OCI-LY1 (cell line): ENCODE measurements at regions not wholly inside any gene's neighbourhood (a gene's known extent, or its start where the extent isn't known, plus 50 kb on each side); places are given as distances from the start of the nearest gene placed in this dataset.

Experiments
- H2AFZ ChIP-seq: fragments of 200-600 bp; sonication (generic), shearing (Covaris generic); 2 replicates; pipeline ENCODE4 v1.6.0; 2014; ENCODE audit warnings: antibody characterized with exemption, mild to moderate bottlenecking, low read length
- H3F3A ChIP-seq: fragments of 200-600 bp; sonication (generic), shearing (Covaris generic); 2 replicates; pipeline ENCODE4 v1.6.0; 2014; ENCODE audit warnings: mild to moderate bottlenecking, antibody characterized with exemption, low read length, moderate library complexity; ENCODE audit not compliant: insufficient read depth
- H3K27ac ChIP-seq: fragments of 200-600 bp; sonication (generic); 2 replicates; pipeline ENCODE4 v1.5.1; 2014; ENCODE audit warnings: low read length, mixed run types, mild to moderate bottlenecking, low read depth; ENCODE audit not compliant: poor library complexity, severe bottlenecking
- H3K27me3 ChIP-seq: fragments of 200-600 bp; sonication (generic); 2 replicates; pipeline ENCODE4 v1.6.0; 2014; ENCODE audit warnings: antibody characterized with exemption, mild to moderate bottlenecking, low read length, moderate library complexity; ENCODE audit not compliant: insufficient read depth
- H3K36me3 ChIP-seq: fragments of 200-600 bp; sonication (generic); 2 replicates; pipeline ENCODE4 v1.6.1; 2014; ENCODE audit warnings: mild to moderate bottlenecking, antibody characterized with exemption, low read length, moderate library complexity, mixed read lengths; ENCODE audit not compliant: insufficient read depth
- H3K4me1 ChIP-seq: fragments of 200-600 bp; sonication (generic); 2 replicates; pipeline ENCODE4 v1.5.1; 2014; ENCODE audit warnings: mild to moderate bottlenecking, low read length, moderate library complexity; ENCODE audit not compliant: insufficient read depth, severe bottlenecking
- H3K4me2 ChIP-seq: fragments of 200-600 bp; sonication (generic), shearing (Covaris generic); 2 replicates; pipeline ENCODE4 v1.6.1; 2014; ENCODE audit warnings: low read length
- H3K4me3 ChIP-seq: fragments of 200-600 bp; sonication (generic); 2 replicates; pipeline ENCODE4 v1.5.1; 2014; ENCODE audit warnings: low read length, low read depth, mild to moderate bottlenecking, mixed read lengths; ENCODE audit not compliant: poor library complexity, severe bottlenecking
- H3K79me2 ChIP-seq: fragments of 200-600 bp; shearing (Covaris generic); 2 replicates; pipeline ENCODE4 v1.6.1; 2016; ENCODE audit warnings: mixed run types, low read length, mixed read lengths; ENCODE audit not compliant: insufficient read depth
- H3K9ac ChIP-seq: fragments of 200-600 bp; sonication (generic), shearing (Covaris generic); 2 replicates; pipeline ENCODE4 v1.6.1; 2014; ENCODE audit warnings: mild to moderate bottlenecking, low read length, mixed read lengths
- H3K9me2 ChIP-seq: fragments of 200-600 bp; sonication (generic), shearing (Covaris generic); 2 replicates; pipeline ENCODE4 v1.6.1; 2014; ENCODE audit warnings: low read depth, mild to moderate bottlenecking, low read length, mixed read lengths
- H3K9me3 ChIP-seq: fragments of 200-600 bp; shearing (Covaris generic); 2 replicates; pipeline ENCODE4 v1.6.1; 2014; ENCODE audit warnings: low read length, mixed read lengths
- H4K20me1 ChIP-seq: fragments of 200-600 bp; sonication (generic), shearing (Covaris generic); 2 replicates; pipeline ENCODE4 v1.6.0; 2016; ENCODE audit warnings: mild to moderate bottlenecking, low read length; ENCODE audit not compliant: insufficient read depth
- EZH2 ChIP-seq: fragments of 200-600 bp; sonication (generic), shearing (Covaris generic); IDR thresholded peaks from 2 replicates; pipeline ENCODE4 v1.8.0; 2017; ENCODE audit warnings: borderline replicate concordance, mixed run types, mild to moderate bottlenecking, antibody characterized with exemption, low read length, moderate library complexity, mixed read lengths
- TF ChIP-seq, protein P1 (sequence below): fragments of 200-600 bp; sonication (generic), shearing (Covaris generic); IDR thresholded peaks from 2 replicates; pipeline ENCODE4 v1.5.1; 2017; ENCODE audit warnings: mild to moderate bottlenecking, antibody characterized with exemption, low read length, moderate library complexity, mixed read lengths

- H3K36me3 ChIP-seq: no peaks in the 10 kb centered on the region
- no peaks in the 10 kb centered on the region for H3K79me2 ChIP-seq
These were observed 1204.5 kb upstream of the ZEB2 start for GRCh38 chr2:145724311-145724898.

DNA sequence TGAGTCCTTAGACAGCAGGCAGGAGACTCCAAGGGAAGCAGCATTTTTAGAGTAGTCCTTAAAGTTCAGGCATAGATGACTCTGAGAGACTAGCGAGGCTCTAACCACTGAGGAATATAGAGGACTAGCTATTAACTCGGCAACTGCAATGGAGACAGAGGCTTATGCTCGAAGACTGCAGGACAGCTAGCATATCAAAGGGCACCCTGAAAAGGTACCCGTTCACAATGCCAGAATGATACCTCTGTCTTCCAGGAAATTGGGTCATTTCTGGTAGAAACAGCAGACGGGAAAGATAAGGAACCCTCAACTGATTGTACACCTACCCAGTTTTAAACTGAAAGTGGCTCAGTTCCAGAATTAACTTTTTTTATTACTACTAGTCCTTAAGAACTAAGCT, 1204.0 kb upstream of the ZEB2 start:
- H3K4me2 ChIP-seq: peak overlapping the region; percentile 43
- no peak overlapping the region for H3K4me3 ChIP-seq

More at GRCh38 chr2:145724311-145724898, 1204.5 kb upstream of the ZEB2 start:
- Histone ChIP-seq H3K27me3 (no peaks in the 10 kb centered on the region), H3K9me3 (no peaks in the 10 kb centered on the region), H3K9me2 (no peaks in the 10 kb centered on the region), H3K27ac (no peak overlapping the region), H3F3A (no peaks in the 10 kb centered on the region), H2AFZ (peak overlapping the region; percentile 48), H3K4me1 (peaks cover 13% of the 10 kb centered on the region), H3K4me2 (peak overlapping the region; percentile 43), H3K4me3 (no peak overlapping the region), H4K20me1 (no peaks in the 10 kb centered on the region), H3K9ac (no peak overlapping the region)
- TF ChIP-seq EZH2: no peak
- TF ChIP-seq, protein P1, sequence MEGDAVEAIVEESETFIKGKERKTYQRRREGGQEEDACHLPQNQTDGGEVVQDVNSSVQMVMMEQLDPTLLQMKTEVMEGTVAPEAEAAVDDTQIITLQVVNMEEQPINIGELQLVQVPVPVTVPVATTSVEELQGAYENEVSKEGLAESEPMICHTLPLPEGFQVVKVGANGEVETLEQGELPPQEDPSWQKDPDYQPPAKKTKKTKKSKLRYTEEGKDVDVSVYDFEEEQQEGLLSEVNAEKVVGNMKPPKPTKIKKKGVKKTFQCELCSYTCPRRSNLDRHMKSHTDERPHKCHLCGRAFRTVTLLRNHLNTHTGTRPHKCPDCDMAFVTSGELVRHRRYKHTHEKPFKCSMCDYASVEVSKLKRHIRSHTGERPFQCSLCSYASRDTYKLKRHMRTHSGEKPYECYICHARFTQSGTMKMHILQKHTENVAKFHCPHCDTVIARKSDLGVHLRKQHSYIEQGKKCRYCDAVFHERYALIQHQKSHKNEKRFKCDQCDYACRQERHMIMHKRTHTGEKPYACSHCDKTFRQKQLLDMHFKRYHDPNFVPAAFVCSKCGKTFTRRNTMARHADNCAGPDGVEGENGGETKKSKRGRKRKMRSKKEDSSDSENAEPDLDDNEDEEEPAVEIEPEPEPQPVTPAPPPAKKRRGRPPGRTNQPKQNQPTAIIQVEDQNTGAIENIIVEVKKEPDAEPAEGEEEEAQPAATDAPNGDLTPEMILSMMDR: no peak

DNA sequence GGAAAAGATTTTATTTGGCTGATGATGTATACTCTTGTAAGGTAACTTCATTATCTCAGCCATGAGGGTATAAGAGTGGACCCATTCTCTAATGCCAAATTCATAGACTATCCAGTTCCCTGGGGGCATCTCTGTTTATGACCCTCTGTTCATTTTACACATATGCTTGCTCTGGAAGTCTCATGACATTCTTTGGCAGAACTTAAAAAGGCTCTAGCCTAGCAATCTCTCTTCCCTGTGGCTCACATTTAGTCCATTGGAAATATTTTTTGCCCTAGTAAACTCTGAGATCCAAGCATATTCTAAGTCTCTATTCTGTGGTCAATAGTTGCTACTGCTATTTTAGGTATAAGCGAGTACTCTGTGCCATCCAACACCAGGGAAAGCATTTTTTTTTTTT, 1201.8 kb upstream of the ZEB2 start:
- Histone ChIP-seq H3F3A (no peaks in the 10 kb centered on the region), H3K9me3 (no peaks in the 10 kb centered on the region), H3K27me3 (no peaks in the 10 kb centered on the region), H4K20me1 (no peaks in the 10 kb centered on the region), H3K9me2 (no peaks in the 10 kb centered on the region), H2AFZ (no peak overlapping the region), H3K79me2 (no peaks in the 10 kb centered on the region), H3K27ac (no peak overlapping the region), H3K4me1 (peaks cover 13% of the 10 kb centered on the region), H3K4me2 (no peak overlapping the region), H3K4me3 (no peak overlapping the region), H3K9ac (no peak overlapping the region), H3K36me3 (no peaks in the 10 kb centered on the region)
- TF ChIP-seq, protein P1: no peak
- TF ChIP-seq EZH2: no peak

More for the DNA sequence above, 1204.0 kb upstream of the ZEB2 start:
- Histone ChIP-seq H3K27ac (no peak overlapping the region), H3K36me3 (no peaks in the 10 kb centered on the region), H3K4me1 (peaks cover 13% of the 10 kb centered on the region), H3K9me3 (no peaks in the 10 kb centered on the region), H3K79me2 (no peaks in the 10 kb centered on the region), H3K27me3 (no peaks in the 10 kb centered on the region), H3K9ac (no peak overlapping the region), H4K20me1 (no peaks in the 10 kb centered on the region), H3K9me2 (no peaks in the 10 kb centered on the region), H2AFZ (peak overlapping the region; percentile 48), H3F3A (no peaks in the 10 kb centered on the region)
- no peak for TF ChIP-seq EZH2
- TF ChIP-seq, protein P1: no peak
